ENCODE measurements at regions not wholly inside any gene's neighbourhood (a gene's known extent, or its start where the extent isn't known, plus 50 kb on each side); places are given as distances from the start of the nearest gene placed in this dataset.
A peak's percentile ranks its signal among the peaks of the same experiment; 100 is the strongest.
"Not testable (repeated sequence)": the region's sequence is repeated elsewhere in the genome, so short reads cannot be mapped to it uniquely, and the experiment has no call there.

DNA sequence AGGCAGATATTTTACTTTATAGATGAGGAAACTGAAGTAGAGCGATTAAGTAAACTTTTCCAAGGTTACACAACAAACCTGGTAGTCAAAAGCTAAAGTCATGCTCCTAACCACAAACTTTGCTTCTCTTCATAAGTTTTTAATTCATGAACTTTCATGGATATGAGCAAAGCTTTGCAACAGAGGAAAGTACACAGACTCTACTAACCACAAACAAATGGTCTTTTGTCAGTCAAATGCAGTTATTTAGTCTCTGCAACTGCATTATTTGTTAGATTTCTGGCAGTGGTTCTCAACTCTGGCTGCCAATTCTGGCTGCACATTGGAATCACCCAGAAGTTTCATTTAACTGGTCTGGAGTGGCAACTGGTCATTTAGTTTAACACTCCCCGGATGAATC lies 140.6 kb upstream of the TMEM168 start:
- FAIRE-seq, result no peak

DNA sequence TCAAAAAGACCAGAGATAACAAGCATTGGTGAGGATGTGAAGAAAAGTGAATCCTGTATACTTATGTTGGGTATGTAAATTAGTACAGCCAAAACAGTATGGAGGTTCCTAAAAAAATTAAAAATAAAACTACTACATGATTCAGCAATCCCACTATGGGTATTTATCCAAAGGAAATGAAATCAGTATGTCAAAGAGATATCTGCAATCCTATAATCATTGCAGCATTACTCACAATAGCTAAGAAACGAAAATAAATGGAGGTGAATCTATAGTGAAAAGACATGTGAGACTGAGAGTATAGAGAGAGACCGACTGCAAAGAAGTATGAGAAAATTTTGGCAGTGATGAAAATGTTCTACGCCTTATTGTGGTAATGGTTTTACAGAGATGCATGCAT lies 139.2 kb upstream of the TMEM168 start:
- FAIRE-seq, result no peak

DNA sequence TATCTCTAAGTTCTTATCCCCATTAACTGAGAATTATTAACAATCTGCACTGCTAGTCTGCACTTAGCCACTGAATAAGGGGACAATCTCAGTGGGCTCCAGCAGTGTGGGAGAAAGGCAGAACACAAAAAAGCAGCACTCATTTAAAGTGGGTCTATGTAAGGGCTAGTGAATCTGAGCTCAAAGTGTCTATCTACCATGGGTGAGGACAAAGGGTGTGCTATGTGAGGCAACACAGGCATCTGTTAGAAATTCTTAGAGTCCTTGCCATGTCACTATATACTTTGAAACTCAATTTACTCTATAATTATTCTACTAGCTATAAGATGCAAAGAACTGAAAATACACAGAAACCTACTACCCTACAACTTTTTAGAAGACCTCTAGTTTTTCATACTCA lies 135.8 kb upstream of the TMEM168 start:
- FAIRE-seq, result no peak

DNA sequence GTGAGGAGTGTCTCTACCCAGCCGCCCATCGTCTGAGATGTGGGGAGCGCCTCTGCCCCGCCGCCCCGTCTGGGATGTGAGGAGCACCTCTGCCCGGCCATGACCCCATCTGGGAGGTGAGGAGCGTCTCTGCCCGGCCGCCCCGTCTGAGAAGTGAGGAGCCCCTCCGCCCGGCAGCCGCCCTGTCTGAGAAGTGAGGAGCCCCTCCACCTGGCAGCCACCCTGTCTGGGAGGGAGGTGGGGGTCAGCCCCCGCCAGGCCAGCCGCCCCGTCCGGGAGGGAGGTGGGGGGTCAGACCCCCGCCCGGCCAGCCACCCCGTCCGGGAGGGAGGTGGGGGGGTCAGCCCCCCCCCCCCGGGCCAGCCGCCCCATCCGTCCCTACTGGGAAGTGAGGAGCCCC lies 132.4 kb upstream of the TMEM168 start:
- FAIRE-seq, result not testable (repeated sequence)

DNA sequence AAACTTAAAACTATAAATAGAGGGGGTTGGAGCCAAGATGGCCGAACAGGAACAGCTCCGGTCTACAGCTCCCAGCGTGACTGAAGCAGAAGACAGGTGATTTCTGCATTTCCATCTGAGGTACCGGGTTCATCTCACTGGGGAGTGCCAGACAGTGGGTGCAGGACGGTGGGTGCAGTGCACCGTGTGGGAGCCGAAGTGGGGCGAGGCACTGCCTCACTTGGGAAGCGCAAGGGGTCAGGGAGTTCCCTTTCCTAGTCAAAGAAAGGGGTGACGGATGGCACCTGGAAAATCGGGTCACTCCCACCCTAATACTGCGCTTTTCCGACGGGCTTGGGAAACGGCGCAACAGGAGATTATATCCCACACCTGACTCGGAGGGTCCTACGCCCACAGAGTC lies 126.2 kb upstream of the TMEM168 start:
- not testable (repeated sequence) for FAIRE-seq

DNA sequence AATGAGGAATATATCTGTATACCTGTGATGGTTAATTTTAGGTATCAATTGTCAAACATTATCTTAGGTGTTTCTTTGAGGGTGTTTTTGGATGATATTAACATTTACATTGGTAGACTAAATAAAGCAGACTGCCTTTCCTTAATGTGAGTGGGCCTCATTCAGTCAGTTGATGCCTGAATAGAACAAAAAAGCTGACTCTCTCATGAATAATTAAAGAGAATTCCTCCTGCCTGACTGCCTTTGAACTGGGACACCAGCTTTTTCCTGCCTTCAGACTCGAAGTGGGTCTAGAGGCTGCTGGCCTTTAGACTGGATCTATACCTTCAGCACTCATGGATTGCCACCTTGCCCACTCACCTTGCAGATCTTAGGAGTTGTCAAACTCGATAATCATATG lies 117.9 kb upstream of the TMEM168 start:
- no peak for FAIRE-seq

DNA sequence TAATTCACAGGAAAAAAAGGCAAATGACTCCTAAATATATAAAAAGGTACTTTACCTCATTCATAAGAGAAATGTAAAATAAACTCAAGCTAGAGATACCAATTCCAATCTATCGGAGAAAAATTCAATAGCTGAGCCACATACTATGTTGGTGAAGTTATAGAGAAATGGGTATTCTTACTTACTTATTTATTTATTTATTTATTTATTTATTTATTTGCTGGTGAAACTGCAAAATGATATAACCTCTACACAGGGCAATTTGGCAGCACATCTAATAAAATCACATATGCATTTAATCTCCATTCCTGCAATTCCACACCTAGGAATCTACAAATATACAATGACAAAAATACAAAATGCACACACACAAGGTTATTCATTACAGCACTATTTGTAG lies 117.5 kb upstream of the TMEM168 start:
- FAIRE-seq, result no peak

DNA sequence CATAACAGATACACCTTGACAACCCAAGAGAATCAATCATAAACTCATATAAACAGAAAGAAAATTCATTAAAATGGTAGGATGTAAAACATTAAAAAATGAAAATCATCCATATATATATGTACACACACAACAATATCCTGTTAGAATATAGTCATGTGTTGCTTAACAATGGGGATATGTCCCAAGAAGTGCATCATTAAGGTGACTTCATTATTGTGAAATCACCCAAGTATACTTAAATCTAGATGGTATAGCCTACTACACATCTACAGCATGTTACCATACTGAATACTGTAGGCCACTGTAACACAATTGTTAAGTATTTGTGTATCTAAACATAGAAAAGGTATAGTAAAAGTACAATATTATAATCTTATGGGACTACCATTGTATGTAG lies 115.8 kb upstream of the TMEM168 start:
- FAIRE-seq, result no peak

DNA sequence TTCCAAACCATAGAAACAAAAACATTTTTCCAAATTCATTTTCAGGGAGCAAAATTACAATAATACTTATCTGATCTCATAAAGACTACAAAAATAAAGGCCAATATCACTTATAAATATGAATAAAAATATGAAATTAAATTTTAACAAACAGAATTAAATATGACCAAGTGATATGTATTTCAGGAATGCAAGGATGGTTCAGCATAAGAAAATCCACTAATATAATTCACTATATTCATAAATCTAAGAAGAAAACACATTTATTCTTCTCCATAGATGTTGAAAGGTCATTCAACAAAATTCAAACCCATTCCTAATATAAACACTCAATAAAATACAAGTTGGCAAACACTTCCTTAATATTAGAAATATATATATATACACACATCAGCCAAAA lies 115.2 kb upstream of the TMEM168 start:
- peak; percentile 31 for FAIRE-seq

DNA sequence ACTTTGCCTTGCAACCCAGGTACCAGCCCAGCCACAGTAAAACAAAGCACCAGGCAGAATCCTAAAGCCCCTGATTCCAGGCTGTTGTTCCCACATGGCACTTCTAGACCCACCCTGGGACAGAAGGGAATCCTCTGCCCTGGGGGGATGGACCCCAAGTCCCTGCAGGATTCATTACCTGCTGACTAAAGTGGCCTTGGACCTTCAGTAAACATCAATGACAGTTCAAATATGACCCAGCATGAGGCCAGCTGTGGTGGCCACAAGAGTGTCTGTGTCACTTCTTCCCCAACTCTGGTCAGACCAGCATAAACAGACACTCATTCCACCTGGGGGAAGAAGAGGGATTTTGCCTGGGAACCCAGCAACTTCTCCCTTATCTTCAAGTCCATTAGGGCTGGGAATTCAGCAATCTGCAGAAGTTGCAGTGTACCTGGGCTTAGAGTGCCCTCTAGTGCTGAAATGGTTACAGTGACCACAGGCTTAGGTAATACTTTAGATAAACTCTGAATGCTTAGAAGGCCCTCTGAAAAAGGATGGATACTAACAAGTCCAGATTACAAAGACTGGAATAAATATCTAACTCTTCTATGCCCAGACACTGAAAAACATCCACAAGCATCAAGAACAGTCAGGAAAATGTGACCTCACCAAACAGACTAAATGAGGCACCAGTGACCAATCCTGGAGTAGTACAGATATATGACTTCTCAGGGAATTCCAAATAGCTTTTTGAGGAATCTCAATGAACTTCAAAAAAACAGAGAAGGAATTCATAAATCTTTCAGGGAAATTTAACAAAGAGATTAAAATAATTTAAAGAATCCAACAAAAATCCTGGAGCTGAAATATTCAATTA lies 108.5 kb upstream of the TMEM168 start:
- peak; percentile 48 for FAIRE-seq

DNA sequence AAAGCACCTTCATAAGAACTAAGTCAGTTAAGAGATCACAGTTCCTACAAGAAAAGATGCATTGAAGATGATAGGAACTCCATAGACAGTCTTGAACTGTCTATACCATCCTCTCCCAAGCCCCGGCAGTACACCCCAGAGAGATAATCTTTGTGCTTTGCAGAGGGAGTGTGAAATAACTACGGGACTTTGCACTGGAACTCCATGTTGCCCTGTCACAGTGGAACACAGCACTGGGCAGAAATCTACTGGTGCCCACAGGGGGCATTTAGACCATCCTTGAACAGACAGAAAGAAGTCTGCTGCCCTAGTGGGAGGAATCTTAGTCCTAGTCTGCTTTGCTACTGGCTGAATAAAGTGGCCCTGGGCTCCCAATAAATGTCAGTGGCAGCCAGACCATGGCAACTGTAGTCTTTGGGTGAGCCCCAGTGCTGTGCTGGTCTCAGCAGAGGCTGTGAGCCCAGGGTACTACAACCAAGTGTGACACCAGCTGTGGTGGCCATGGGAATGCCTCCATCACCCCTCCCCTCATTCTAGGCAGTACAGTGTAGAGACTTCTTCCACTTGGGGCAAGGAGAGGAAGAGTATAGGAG lies 107.7 kb upstream of the TMEM168 start:
- FAIRE-seq, result no peak

DNA sequence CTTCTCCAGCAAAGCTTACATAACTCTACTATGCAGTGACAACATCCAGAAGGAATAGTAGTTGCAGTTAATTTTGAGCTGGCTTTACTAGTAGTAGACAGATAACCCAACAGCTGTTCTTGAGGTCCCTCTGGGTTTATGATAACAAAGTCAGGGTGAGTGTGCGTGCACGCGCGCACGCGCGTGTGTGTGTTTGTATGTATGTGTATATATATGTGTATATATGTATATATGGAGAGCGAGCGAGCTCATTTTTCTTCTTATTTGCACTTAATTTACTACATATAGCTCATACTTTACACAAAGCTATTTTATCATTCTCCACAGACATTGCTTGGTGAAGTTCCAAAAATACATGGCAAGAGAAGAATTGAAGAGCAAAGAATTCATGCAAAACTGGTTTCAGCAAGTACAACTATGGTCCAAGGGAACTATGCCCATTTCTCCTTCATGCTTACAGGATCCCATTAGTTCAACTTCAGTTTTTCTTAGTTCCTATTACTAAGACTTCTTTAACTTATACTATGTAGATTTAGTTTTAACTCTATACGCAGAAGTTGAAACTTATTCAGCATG lies 105.9 kb upstream of the TMEM168 start:
- FAIRE-seq, result no peak

DNA sequence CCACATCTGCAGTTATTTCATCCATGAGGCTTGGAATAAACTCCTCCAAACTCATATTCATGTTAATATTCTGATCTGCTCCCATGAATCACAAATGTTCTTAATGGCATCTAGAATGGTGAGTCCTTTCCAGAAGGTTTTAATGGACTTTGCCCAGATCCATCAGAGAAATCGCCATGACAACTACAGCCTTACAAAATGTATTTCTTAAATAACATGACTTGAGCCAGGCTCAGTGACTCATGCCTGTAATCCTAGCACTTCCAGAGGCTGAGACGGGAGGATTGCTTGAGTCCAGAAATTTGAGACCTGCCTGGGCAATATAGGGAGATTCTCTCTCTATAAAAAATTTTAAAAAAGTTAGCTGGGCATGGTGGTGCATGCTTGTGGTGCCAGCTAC lies 102.1 kb upstream of the TMEM168 start:
- no peak for FAIRE-seq

DNA sequence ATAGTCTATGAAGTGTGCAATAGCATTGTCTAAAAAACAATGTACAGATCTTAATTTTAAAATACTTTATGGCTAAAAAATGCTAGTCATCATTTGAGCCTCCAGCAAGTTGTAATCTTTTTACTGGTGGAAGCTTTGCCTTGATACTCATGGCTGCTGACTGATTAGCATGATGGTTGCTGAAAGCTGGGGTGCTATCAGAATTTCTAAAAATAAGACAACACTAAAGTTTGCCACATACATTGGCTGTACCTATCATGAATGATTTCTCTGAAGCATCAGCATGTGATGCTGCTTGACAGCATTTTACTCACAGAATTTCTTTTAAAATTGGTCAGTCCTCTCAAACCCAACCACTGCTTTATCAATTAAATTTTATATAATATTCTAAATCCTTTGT lies 101.5 kb upstream of the TMEM168 start:
- no peak for FAIRE-seq

DNA sequence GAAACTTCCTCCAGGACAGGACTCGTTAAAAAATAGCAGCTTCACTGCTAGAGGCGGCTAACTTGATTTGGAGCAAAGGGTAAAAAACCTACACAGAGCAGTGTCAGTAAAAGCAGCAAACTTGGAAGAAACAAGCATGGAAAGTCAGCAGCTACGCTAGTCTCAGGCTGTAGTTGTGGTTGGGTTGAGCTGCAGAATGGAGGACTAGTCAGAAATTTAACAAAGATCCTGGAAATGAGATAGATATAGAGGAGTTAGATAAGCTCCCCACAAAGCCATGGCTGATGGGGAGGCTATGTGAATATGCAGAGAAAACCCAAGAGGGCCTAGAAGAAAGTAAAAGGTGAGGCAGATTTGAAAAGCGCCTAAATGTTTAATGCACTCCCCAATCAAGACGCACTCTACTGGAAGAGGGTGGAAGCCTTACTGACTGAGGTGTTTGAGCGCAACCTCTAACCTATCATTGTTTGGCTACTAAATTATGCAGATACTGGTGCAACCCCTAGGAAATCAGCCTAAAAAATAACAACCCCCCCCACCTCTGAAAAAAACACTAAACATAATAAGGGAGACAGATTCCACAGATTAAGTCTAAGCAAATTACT lies 99.7 kb upstream of the TMEM168 start:
- FAIRE-seq, result no peak

DNA sequence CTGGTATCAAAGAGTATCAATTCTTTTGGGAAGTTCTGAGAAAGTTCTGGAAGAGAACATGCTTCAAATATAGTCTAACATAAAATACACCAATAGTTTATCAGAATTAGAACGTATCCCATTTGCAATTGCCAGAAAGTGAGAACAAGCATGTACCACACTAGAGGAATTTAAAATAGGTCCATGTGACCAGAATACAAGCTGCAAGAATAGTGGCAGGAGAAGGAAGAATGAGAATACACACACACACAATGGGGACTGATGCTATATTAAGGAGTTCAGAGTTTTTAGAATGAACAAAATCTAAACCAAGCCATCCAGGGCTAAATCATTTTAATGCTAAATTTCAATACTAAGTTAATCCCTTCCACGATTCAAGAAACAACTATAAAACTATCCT lies 99.1 kb upstream of the TMEM168 start:
- no peak for FAIRE-seq

DNA sequence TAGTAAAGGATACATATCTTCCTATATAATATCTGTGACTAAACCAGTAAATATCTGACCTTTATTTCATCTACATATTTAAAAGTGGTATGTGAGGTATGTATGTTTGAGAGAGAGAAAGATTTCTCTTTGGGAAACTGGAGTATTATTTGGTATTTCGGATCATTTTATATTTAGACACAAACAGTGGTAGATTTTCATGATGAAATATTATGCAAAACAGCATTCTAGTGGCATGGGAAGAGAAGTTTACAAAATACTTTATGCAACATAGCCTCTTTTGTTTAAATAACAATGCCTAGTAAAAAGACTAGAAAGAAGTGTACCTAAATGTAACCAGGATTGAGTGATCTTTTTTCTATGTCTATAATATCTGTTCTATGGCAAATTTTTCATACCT lies 98.6 kb upstream of the TMEM168 start:
- FAIRE-seq, result no peak

DNA sequence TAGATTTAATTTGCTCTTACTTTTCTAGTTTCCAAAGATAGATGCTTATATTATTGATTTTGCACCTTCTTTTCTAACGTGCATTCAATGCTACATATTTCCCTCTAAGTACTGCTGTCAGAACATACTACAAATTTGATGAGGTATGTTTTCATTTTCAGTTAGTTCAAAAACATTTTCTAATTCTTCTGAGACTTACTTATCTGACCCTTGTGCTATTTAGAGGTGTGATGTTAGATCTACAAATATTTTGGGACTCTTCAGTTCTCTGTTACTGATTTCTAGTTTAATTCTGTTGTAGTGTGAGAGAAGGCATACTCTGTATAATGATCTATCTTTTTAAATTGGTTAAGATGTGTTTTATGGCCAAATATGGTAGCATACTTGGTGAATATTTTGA lies 97.8 kb upstream of the TMEM168 start:
- no peak for FAIRE-seq

DNA sequence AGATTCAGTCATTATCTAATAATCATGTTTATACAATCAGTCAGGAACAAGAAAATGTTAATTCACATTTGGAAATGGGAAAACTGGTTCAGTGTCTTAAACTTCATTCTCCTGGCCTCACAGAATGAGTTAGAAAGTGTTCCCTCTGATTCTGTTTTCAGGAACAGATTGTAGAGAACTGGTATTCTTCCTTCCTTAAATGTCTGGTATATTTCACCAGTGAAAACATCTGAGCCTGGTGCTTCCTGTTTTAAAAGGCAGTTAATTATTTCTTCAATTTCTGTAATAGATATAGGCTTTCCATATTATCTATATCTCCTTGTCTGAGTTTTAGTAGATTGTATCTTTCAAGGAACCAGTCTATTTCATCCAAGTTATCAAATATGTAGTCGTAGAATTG lies 97.1 kb upstream of the TMEM168 start:
- no peak for FAIRE-seq

DNA sequence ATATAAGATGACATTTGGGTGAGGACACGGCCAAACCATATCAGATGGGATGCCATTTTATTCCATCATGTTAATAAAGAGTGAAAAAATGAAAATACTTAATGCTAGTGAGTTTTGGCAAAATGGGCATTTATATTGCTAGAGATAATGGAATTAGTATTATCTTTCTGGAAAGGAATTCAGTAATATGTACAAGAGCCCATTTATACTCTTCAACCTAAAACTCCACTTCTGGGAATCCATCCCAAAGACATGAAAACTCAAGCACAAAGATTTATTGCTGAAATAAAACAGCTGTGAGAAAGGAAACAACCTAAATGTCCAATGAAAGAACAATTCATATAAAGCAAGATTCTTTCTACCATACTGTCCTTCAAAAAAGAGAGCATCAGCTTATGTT lies 96.0 kb upstream of the TMEM168 start:
- no peak for FAIRE-seq

DNA sequence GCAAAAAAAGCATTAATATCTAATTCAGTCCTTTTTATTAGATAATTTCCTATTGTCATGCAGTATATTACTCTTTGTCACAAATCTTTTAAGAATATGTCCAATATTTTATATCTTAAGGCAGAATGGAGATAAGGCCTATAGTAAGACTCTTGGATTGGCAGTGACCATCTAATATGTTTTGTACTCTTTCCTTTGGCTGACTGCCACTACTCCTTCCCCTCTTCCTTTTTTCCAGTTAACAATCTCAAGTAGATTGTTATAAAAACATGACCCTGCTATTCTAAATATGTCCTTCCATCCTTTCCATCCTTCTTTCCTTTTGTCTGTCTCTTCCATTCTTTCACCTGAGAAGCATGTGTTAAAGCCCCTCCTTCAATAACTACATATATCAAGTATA lies 92.8 kb upstream of the TMEM168 start:
- FAIRE-seq, result no peak

DNA sequence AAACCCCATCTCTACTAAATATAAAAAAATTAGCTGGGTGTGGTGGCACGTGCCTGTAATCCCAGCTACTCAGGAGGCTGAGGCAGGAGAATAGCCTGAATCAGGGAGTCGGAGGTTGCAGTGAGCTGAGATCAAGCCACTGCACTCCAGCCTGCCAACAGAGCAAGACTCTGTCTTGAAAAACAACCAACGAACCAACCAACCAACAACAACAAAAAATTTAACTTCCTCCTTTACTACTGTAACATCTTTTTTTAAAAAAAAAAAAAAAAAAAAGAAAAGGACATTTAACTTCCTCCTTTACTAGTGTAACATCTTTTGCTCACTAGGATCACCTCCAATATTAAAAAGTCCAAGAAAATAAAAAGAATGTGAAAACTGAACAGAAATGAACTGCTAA lies 92.3 kb upstream of the TMEM168 start:
- no peak for FAIRE-seq

DNA sequence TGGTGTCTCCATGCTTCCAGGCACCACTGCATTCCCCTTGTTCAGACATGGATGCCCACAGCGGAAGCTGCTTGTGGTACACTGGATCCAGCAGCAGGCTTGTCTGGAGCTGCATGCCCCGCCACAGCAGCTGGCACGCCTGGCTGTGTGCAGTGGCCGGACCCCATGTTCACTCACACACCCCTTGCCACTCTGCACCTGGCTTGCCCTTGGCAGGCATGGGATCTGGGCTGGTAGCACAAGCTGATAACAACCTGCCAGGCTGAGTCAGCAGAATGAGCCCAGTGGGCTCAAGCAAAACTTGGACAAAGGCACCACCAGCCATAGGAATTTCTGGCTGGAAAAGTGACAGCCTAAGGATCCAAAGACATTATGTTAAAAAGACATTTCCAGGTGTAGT lies 91.8 kb upstream of the TMEM168 start:
- FAIRE-seq, result no peak

DNA sequence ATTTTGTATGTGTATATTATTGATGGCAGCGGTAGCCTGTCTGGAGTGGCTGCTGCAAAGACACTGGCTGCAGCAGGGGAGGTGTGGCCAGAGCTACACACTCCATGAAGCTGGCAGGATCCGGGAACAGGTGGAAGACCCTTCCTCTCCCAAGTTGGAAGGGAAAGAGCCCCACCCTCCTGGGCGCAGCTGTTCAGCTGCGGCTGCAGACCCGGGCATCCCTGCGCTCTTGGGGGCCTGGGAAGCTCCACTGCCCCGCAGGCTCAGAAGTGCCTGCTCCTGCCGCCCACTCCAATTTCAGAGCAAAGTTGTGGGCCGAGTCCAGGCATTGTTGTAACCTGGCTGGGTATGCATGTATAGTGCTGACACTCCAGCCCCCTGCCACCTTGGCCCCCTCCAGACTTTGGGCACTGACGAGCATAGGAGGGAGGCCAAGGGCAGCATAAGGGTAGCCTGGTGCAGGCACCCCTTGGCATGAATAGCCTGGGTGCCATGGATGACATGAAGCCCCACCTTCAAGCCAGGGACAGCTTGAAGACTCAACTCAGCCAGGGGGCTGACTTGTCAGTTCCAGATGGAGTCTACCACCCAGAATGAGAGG lies 90.7 kb upstream of the TMEM168 start:
- no peak for FAIRE-seq

Data from G401.6 (cell line).